ENCODE measurements at regions not wholly inside any gene's neighbourhood (a gene's known extent, or its start where the extent isn't known, plus 50 kb on each side); places are given as distances from the start of the nearest gene placed in this dataset.

GRCh38 chr16:59397638-59398037 lies 663.5 kb upstream of the GOT2 start:
- FAIRE-seq = no peak
- H3K79me2 ChIP-seq (ENCODE audit: insufficient read depth, low read length) = no peaks in the 10 kb centered on the region
- BruUV-seq (replicated peaks) = no TSS peak
- TF ChIP-seq SNAPC2 (CRISPR knock-in tag; IDR thresholded peaks at IDR 0.05) (no peak), MED1 (CRISPR knock-in tag; IDR thresholded peaks at IDR 0.05) (no peak), ZNF674 (CRISPR knock-in tag; IDR thresholded peaks at IDR 0.05; ENCODE audit: low read depth) (no peak), ZNF543 (CRISPR knock-in tag; IDR thresholded peaks at IDR 0.05) (no peak), DMTF1 (CRISPR knock-in tag; IDR thresholded peaks at IDR 0.05) (no peak), ZNF383 (CRISPR knock-in tag; IDR thresholded peaks at IDR 0.05; ENCODE audit: borderline replicate concordance) (no peak), ATM (IDR thresholded peaks at IDR 0.05; ENCODE audit: borderline replicate concordance) (no peak), ZNF879 (CRISPR knock-in tag; IDR thresholded peaks at IDR 0.05) (no peak)
- TF ChIP-seq, protein P1, sequence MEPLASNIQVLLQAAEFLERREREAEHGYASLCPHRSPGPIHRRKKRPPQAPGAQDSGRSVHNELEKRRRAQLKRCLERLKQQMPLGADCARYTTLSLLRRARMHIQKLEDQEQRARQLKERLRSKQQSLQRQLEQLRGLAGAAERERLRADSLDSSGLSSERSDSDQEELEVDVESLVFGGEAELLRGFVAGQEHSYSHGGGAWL (CRISPR knock-in tag; IDR thresholded peaks at IDR 0.05) = no peak
- no peak overlapping the region for H3K4me2 ChIP-seq (ENCODE audit: low read depth, low read length)
- ATAC-seq = no peak
- CTCF ChIA-PET (ENCODE audit: low intra/inter-chr PET ratio, low total read pairs) = no interaction called here
- H3K9ac ChIP-seq (ENCODE audit: insufficient read depth, low read depth, low read length) = no peak overlapping the region
- H4K20me1 ChIP-seq (ENCODE audit: insufficient read depth, low read length) = no peaks in the 10 kb centered on the region
- H3K4me3 ChIP-seq (replicated peaks in 1 of 3; ENCODE audit: insufficient read depth in 1 of 3, low read depth in 2 of 3, low read length in 3 of 3) = no peak overlapping the region
- WGBS (ENCODE audit: low lambda C conversion rate) = 0% methylated on average over 2 of the region's 2 CpGs
- H2AFZ ChIP-seq (ENCODE audit: low read length) = no peak overlapping the region
- no peak overlapping the region for H3K27ac ChIP-seq (ENCODE audit: extremely low read length, insufficient read depth, low read length)
- H3K27me3 ChIP-seq (ENCODE audit: control insufficient read depth in 1 of 2, insufficient read depth in 2 of 2, low read length in 2 of 2) = no peaks in the 10 kb centered on the region
- peaks cover 21% of the 10 kb centered on the region for H3K9me3 ChIP-seq (ENCODE audit: low read length)
- H3K36me3 ChIP-seq (replicated peaks in 1 of 2; ENCODE audit: control insufficient read depth in 1 of 2, insufficient read depth in 2 of 2, low read length in 2 of 2) = no peaks in the 10 kb centered on the region
- in situ Hi-C loops (cut with HindIII; ENCODE audit: extremely low pct_ligation_motif_present, low pct_unique_long_range_greater_than_20kb) = no loop called here
- intact Hi-C loops (cut with micrococcal nuclease; ENCODE audit: unreplicated experiment) = no loop called here
- H3K4me1 ChIP-seq (ENCODE audit: insufficient read depth, low read length) = no peaks in the 10 kb centered on the region
- DNase-seq (ENCODE audit: low spot score) = no peak
- POLR2A ChIA-PET = no interaction called here

All from HepG2 (cell line).